Gastroesophageal sphincter (tissue), 3 donors: ENCODE measurements at regions not wholly inside any gene's neighbourhood (a gene's known extent, or its start where the extent isn't known, plus 50 kb on each side); places are given as distances from the start of the nearest gene placed in this dataset.

Experiments used
- EP300 ChIP-seq: sonication (generic); formaldehyde crosslinking; IDR thresholded peaks from one replicate; pipeline ENCODE4 v1.6.1; 2017; ENCODE audit warnings: antibody characterized with exemption, mild to moderate bottlenecking
- POLR2A ChIP-seq, 2 donors: fragments of 450-650 bp; IDR thresholded peaks; one replicate each; pipeline ENCODE4 v1.6.1; 2017; ENCODE audit warnings: antibody characterized with exemption in 2 of 2, mild to moderate bottlenecking in 2 of 2, moderate library complexity in 1 of 2
- POLR2AphosphoS5 ChIP-seq: sonication (generic); formaldehyde crosslinking; IDR thresholded peaks from one replicate; pipeline ENCODE4 v1.6.1; 2017; ENCODE audit warnings: antibody characterized with exemption
- TF ChIP-seq, protein P1 (sequence below), 4 experiments: fragments of 200-600 bp in 2 of 4; fragments of 450-650 bp in 2 of 4; sonication (generic) in 1 of 4; IDR thresholded peaks; one replicate each; pipeline ENCODE4 v1.5.1; 2017 to 2019; ENCODE audit warnings: antibody characterized with exemption in 4 of 4, mild to moderate bottlenecking in 2 of 4, moderate library complexity in 2 of 4

DNA sequence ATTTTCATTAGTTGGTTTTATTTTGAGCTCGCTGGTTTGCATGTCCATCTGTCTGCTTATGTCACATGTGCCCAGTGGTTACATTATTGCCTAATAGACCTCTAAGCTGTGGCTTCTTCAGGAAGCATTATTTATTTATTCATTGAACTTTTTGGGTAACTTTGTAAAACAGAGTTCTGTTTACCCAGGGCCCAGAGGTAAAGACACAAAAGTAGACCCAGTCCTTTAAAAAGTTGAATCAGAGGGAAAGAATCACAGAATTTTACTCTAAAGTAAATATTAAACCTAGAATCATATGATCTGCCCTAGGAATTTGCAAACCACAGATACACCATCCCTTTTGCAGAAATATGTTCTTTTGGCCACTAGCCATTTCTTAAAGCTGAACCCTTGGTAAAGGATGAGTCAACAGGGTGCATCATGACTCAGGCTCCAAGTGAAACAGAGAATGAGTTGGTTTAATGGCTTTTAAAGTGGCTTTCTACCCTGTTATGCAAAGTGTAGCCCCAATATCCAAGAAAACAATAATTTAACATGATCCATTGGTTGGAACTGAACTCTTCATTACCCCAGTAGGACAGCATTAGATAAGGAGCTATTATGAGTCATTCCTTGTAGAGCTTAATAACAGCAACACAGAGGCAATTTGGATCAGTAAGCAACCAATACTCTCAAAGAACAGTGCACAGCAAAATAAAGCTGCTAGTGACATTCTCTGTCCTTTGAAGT lies 236.3 kb downstream of the KCNJ2 start:
- TF ChIP-seq, protein P1, sequence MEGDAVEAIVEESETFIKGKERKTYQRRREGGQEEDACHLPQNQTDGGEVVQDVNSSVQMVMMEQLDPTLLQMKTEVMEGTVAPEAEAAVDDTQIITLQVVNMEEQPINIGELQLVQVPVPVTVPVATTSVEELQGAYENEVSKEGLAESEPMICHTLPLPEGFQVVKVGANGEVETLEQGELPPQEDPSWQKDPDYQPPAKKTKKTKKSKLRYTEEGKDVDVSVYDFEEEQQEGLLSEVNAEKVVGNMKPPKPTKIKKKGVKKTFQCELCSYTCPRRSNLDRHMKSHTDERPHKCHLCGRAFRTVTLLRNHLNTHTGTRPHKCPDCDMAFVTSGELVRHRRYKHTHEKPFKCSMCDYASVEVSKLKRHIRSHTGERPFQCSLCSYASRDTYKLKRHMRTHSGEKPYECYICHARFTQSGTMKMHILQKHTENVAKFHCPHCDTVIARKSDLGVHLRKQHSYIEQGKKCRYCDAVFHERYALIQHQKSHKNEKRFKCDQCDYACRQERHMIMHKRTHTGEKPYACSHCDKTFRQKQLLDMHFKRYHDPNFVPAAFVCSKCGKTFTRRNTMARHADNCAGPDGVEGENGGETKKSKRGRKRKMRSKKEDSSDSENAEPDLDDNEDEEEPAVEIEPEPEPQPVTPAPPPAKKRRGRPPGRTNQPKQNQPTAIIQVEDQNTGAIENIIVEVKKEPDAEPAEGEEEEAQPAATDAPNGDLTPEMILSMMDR (IDR thresholded peaks at IDR 0.05): no peak
- no peak for TF ChIP-seq POLR2AphosphoS5
- no peak for TF ChIP-seq EP300
- TF ChIP-seq POLR2A (IDR thresholded peaks at IDR 0.05): no peak
